ENCODE measurements at regions not wholly inside any gene's neighbourhood (a gene's known extent, or its start where the extent isn't known, plus 50 kb on each side); places are given as distances from the start of the nearest gene placed in this dataset.

DNA sequence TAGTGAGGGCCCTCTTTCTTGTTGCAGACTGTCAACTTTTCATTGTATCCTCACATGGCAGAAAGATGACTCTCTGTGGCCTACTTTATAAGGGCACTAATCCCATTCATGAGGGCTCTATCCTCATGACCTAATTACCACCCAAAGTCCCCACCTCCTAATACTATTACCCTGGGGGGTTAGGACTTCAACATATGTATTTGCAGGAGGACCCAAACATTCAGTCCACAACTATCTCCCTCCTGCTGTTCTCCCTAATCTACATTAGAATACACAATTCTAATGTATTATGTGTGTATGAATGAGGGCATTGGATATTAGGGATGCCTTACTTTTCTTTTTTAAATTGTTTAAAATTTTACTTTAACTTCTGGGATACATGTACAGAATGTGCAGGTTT, 246.0 kb upstream of the TANK start:
- TF ChIP-seq POLR2AphosphoS5 (IDR thresholded peaks at IDR 0.05; ENCODE audit: low read depth, low read length): no peak
- TF ChIP-seq, protein P1, sequence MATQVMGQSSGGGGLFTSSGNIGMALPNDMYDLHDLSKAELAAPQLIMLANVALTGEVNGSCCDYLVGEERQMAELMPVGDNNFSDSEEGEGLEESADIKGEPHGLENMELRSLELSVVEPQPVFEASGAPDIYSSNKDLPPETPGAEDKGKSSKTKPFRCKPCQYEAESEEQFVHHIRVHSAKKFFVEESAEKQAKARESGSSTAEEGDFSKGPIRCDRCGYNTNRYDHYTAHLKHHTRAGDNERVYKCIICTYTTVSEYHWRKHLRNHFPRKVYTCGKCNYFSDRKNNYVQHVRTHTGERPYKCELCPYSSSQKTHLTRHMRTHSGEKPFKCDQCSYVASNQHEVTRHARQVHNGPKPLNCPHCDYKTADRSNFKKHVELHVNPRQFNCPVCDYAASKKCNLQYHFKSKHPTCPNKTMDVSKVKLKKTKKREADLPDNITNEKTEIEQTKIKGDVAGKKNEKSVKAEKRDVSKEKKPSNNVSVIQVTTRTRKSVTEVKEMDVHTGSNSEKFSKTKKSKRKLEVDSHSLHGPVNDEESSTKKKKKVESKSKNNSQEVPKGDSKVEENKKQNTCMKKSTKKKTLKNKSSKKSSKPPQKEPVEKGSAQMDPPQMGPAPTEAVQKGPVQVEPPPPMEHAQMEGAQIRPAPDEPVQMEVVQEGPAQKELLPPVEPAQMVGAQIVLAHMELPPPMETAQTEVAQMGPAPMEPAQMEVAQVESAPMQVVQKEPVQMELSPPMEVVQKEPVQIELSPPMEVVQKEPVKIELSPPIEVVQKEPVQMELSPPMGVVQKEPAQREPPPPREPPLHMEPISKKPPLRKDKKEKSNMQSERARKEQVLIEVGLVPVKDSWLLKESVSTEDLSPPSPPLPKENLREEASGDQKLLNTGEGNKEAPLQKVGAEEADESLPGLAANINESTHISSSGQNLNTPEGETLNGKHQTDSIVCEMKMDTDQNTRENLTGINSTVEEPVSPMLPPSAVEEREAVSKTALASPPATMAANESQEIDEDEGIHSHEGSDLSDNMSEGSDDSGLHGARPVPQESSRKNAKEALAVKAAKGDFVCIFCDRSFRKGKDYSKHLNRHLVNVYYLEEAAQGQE (IDR thresholded peaks at IDR 0.05; ENCODE audit: insufficient read depth in 1 of 2, low read depth in 2 of 2, low read length in 1 of 2): no peak
- TF ChIP-seq, protein P2, sequence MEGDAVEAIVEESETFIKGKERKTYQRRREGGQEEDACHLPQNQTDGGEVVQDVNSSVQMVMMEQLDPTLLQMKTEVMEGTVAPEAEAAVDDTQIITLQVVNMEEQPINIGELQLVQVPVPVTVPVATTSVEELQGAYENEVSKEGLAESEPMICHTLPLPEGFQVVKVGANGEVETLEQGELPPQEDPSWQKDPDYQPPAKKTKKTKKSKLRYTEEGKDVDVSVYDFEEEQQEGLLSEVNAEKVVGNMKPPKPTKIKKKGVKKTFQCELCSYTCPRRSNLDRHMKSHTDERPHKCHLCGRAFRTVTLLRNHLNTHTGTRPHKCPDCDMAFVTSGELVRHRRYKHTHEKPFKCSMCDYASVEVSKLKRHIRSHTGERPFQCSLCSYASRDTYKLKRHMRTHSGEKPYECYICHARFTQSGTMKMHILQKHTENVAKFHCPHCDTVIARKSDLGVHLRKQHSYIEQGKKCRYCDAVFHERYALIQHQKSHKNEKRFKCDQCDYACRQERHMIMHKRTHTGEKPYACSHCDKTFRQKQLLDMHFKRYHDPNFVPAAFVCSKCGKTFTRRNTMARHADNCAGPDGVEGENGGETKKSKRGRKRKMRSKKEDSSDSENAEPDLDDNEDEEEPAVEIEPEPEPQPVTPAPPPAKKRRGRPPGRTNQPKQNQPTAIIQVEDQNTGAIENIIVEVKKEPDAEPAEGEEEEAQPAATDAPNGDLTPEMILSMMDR (IDR thresholded peaks at IDR 0.05): no peak
- TF ChIP-seq SIN3A (IDR thresholded peaks at IDR 0.05; ENCODE audit: borderline replicate concordance, insufficient read depth, low read depth, low read length): no peak

Data from Panc1 (cell line).